ENCODE measurements at regions not wholly inside any gene's neighbourhood (a gene's known extent, or its start where the extent isn't known, plus 50 kb on each side); places are given as distances from the start of the nearest gene placed in this dataset.

- Histone ChIP-seq H3K27me3 (no peaks in the 10 kb centered on the region), H3K9me3 (no peaks in the 10 kb centered on the region), H3K36me3 (no peaks in the 10 kb centered on the region), H3K4me1 (peaks cover 0 to 3% (median 0%) of the 10 kb centered on the region in 4 donors), H3K27ac (no peak overlapping the region), H3K4me3 (no peak overlapping the region)
- no peak for TF ChIP-seq POLR2AphosphoS5 (IDR thresholded peaks at IDR 0.05)
- no peak for TF ChIP-seq CTCF (IDR thresholded peaks at IDR 0.05)
- no peak for TF ChIP-seq POLR2A (IDR thresholded peaks at IDR 0.05)
- no peak for TF ChIP-seq EP300 (IDR thresholded peaks at IDR 0.05)
- DNase-seq = no peak
- intact Hi-C loops (cut with DNase I) = no loop called here
Measured at GRCh38 chr1:82398357-82398756, 597.6 kb downstream of the ADGRL2 start.

- TF ChIP-seq CTCF (IDR thresholded peaks at IDR 0.05) = no peak
- no peak for TF ChIP-seq POLR2AphosphoS5 (IDR thresholded peaks at IDR 0.05)
- TF ChIP-seq POLR2A (IDR thresholded peaks at IDR 0.05) = no peak
- Histone ChIP-seq H3K4me3 (no peak overlapping the region), H3K36me3 (no peaks in the 10 kb centered on the region), H3K27me3 (no peaks in the 10 kb centered on the region), H3K4me1 (peaks cover 0 to 6% (median 1%) of the 10 kb centered on the region in 4 donors), H3K27ac (no peak overlapping the region), H3K9me3 (no peaks in the 10 kb centered on the region)
- intact Hi-C loops (cut with DNase I) = no loop called here
- WGBS, 2 donors = 45 to 68% methylated on average over 4 of the region's 4 CpGs
- DNase-seq = no peak
Measured at GRCh38 chr1:82395440-82395839, 594.7 kb downstream of the ADGRL2 start.

GRCh38 chr1:82392946-82393345 lies 592.2 kb downstream of the ADGRL2 start:
- H3K27me3 ChIP-seq = no peaks in the 10 kb centered on the region
- intact Hi-C loops (cut with DNase I) = no loop called here
- DNase-seq = no peak
- 85 to 92% methylated on average over 1 of the region's 1 CpG for WGBS, 2 donors
- no peak overlapping the region for H3K27ac ChIP-seq
- H3K36me3 ChIP-seq = no peaks in the 10 kb centered on the region
- TF ChIP-seq EP300 (IDR thresholded peaks at IDR 0.05) = no peak
- TF ChIP-seq POLR2AphosphoS5 (IDR thresholded peaks at IDR 0.05) = no peak
- TF ChIP-seq POLR2A (IDR thresholded peaks at IDR 0.05) = no peak
- TF ChIP-seq CTCF (IDR thresholded peaks at IDR 0.05) = no peak
- no peak overlapping the region for H3K4me3 ChIP-seq
- H3K9me3 ChIP-seq = no peaks in the 10 kb centered on the region
- H3K4me1 ChIP-seq = peaks cover 0 to 6% (median 1%) of the 10 kb centered on the region in 4 donors

- intact Hi-C loops (cut with DNase I) = no loop called here
- Histone ChIP-seq H3K9me3 (no peaks in the 10 kb centered on the region), H3K27me3 (no peaks in the 10 kb centered on the region), H3K4me1 (peaks cover 0 to 6% (median 1%) of the 10 kb centered on the region in 4 donors), H3K36me3 (no peaks in the 10 kb centered on the region), H3K27ac (no peak overlapping the region), H3K4me3 (no peak overlapping the region)
- 90 to 91% methylated on average over 2 of the region's 2 CpGs for WGBS, 2 donors
- no peak for DNase-seq
- TF ChIP-seq CTCF (IDR thresholded peaks at IDR 0.05) (no peak), POLR2AphosphoS5 (IDR thresholded peaks at IDR 0.05) (no peak), EP300 (IDR thresholded peaks at IDR 0.05) (no peak), POLR2A (IDR thresholded peaks at IDR 0.05) (no peak)
Measured at GRCh38 chr1:82392513-82392912, 591.8 kb downstream of the ADGRL2 start.

- no peaks in the 10 kb centered on the region for H3K9me3 ChIP-seq
- WGBS, 2 donors = 74 to 77% methylated on average over 2 of the region's 2 CpGs
- intact Hi-C loops (cut with DNase I) = no loop called here
- no peak overlapping the region for H3K27ac ChIP-seq
- H3K4me1 ChIP-seq = peaks cover 0 to 6% (median 1%) of the 10 kb centered on the region in 4 donors
- no peak for TF ChIP-seq EP300 (IDR thresholded peaks at IDR 0.05)
- no peak for TF ChIP-seq POLR2A (IDR thresholded peaks at IDR 0.05)
- no peak for TF ChIP-seq POLR2AphosphoS5 (IDR thresholded peaks at IDR 0.05)
- no peak for TF ChIP-seq CTCF (IDR thresholded peaks at IDR 0.05)
- H3K4me3 ChIP-seq = no peak overlapping the region
- H3K27me3 ChIP-seq = no peaks in the 10 kb centered on the region
- no peak for DNase-seq
- no peaks in the 10 kb centered on the region for H3K36me3 ChIP-seq
Measured at GRCh38 chr1:82391712-82392111, 591.0 kb downstream of the ADGRL2 start.
